Loucy (cell line): ENCODE measurements at regions not wholly inside any gene's neighbourhood (a gene's known extent, or its start where the extent isn't known, plus 50 kb on each side); places are given as distances from the start of the nearest gene placed in this dataset.

Source experiments
- H2AFZ ChIP-seq: fragments of 200-600 bp; sonication (generic); 2 replicates; pipeline ENCODE4 v1.6.0; 2016; ENCODE audit warnings: antibody characterized with exemption, mild to moderate bottlenecking, low read length, moderate library complexity
- H3F3A ChIP-seq: fragments of 200-600 bp; 2 replicates; pipeline ENCODE4 v1.6.0; 2016; ENCODE audit warnings: antibody characterized with exemption, low read depth, mild to moderate bottlenecking
- H3K27me3 ChIP-seq: fragments of 200-600 bp; sonication (generic); 2 replicates; pipeline ENCODE4 v1.6.1; 2014; ENCODE audit warnings: low read length, mild to moderate bottlenecking; ENCODE audit not compliant: insufficient read depth, poor library complexity, severe bottlenecking
- H3K36me3 ChIP-seq: fragments of 200-600 bp; sonication (generic); 2 replicates; pipeline ENCODE4 v1.6.1; 2016; ENCODE audit warnings: low read length; ENCODE audit not compliant: insufficient read depth
- H3K4me1 ChIP-seq: fragments of 200-600 bp; sonication (generic); 2 replicates; pipeline ENCODE4 v1.5.1; 2014; ENCODE audit warnings: low read length, mild to moderate bottlenecking; ENCODE audit not compliant: insufficient read depth, poor library complexity, severe bottlenecking
- H3K4me2 ChIP-seq: fragments of 200-600 bp; sonication (generic); 2 replicates; pipeline ENCODE4 v1.6.0; 2014; ENCODE audit warnings: antibody characterized with exemption, low read length, low read depth, mild to moderate bottlenecking; ENCODE audit not compliant: poor library complexity, severe bottlenecking
- H3K4me3 ChIP-seq: fragments of 200-600 bp; sonication (generic); 2 replicates; pipeline ENCODE4 v1.5.1; 2014; ENCODE audit warnings: low read length, mild to moderate bottlenecking, mixed read lengths; ENCODE audit not compliant: poor library complexity, severe bottlenecking
- H3K79me2 ChIP-seq: fragments of 200-600 bp; sonication (generic); 2 replicates; pipeline ENCODE4 v1.6.1; 2014; ENCODE audit warnings: low read length; ENCODE audit not compliant: insufficient read depth
- H3K9ac ChIP-seq: fragments of 200-600 bp; sonication (generic); 2 replicates; pipeline ENCODE4 v1.6.0; 2014; ENCODE audit warnings: mild to moderate bottlenecking, low read depth, low read length, moderate library complexity; ENCODE audit not compliant: poor library complexity, severe bottlenecking
- H3K9me2 ChIP-seq: fragments of 200-600 bp; sonication (generic); replicated peaks from 2 replicates; pipeline ENCODE4 v1.6.1; 2016; ENCODE audit warnings: low read depth, low read length, mixed read lengths
- H3K9me3 ChIP-seq: fragments of 200-600 bp; sonication (generic); 2 replicates; pipeline ENCODE4 v1.6.1; 2014; ENCODE audit warnings: mild to moderate bottlenecking, antibody characterized with exemption, low read length, low read depth; ENCODE audit not compliant: insufficient read depth
- H4K20me1 ChIP-seq: fragments of 200-600 bp; sonication (generic); 2 replicates; pipeline ENCODE4 v1.6.0; 2014; ENCODE audit warnings: antibody characterized with exemption, low read length, mild to moderate bottlenecking; ENCODE audit not compliant: insufficient read depth, poor library complexity, severe bottlenecking
- EZH2phosphoT487 ChIP-seq: fragments of 200-600 bp; IDR thresholded peaks from 2 replicates; pipeline ENCODE4 v1.6.1; 2018; ENCODE audit warnings: antibody characterized with exemption, mild to moderate bottlenecking, moderate library complexity, borderline replicate concordance
- TF ChIP-seq, protein P1 (sequence below): fragments of 200-600 bp; sonication (generic); conservative IDR thresholded peaks from 2 replicates; pipeline ENCODE4 v1.5.1; 2014; ENCODE audit warnings: mild to moderate bottlenecking, antibody characterized with exemption, low read length

DNA sequence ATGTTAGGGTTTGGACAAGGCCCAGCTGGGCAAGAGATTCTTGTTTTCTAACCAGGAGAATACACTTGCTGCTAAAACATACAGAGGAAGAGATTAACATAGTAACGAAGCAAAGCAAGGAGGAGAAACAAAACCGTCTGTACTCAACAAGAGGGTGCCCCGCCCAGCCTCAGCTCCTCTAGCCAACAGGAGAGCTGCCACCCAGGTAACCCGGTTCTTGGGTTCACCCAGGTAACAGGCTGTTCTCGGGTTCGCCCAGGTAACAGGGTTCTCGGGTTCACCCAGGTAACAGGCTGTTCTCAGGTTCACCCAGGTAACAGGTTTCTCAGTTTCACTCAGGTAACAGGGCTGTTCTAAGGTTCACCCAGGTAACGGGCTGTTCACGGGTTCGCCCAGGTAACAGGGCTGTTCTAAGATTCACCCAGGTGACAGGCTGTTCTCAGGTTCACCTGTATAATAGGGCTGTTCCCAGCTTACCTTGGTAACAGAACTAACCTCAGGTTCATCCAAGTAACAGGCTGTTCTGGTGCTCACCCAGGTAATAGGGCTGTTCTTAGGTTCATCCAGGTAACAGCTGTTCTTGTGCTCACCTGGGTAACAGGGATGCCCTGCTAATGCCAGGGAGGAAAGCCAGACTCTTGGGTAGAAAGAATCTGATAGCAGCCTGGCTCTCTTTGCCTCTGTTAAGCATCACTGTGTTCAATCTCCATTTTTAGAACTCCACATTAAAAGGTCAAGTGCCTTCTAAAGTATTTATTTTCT, 271.6 kb downstream of the SYK start:
- Histone ChIP-seq H3K36me3 (no peaks in the 10 kb centered on the region), H2AFZ (no peak overlapping the region), H3K9ac (no peak overlapping the region), H3K79me2 (no peaks in the 10 kb centered on the region), H3K9me2 (no peaks in the 10 kb centered on the region), H3K9me3 (no peaks in the 10 kb centered on the region; the same call in 1 of the 2 replicates), H3F3A (no peaks in the 10 kb centered on the region), H3K27me3 (no peaks in the 10 kb centered on the region), H4K20me1 (no peaks in the 10 kb centered on the region), H3K4me1 (no peaks in the 10 kb centered on the region), H3K4me2 (no peak overlapping the region), H3K4me3 (no peak overlapping the region)
- TF ChIP-seq, protein P1, sequence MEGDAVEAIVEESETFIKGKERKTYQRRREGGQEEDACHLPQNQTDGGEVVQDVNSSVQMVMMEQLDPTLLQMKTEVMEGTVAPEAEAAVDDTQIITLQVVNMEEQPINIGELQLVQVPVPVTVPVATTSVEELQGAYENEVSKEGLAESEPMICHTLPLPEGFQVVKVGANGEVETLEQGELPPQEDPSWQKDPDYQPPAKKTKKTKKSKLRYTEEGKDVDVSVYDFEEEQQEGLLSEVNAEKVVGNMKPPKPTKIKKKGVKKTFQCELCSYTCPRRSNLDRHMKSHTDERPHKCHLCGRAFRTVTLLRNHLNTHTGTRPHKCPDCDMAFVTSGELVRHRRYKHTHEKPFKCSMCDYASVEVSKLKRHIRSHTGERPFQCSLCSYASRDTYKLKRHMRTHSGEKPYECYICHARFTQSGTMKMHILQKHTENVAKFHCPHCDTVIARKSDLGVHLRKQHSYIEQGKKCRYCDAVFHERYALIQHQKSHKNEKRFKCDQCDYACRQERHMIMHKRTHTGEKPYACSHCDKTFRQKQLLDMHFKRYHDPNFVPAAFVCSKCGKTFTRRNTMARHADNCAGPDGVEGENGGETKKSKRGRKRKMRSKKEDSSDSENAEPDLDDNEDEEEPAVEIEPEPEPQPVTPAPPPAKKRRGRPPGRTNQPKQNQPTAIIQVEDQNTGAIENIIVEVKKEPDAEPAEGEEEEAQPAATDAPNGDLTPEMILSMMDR, result no peak
- TF ChIP-seq EZH2phosphoT487, result no peak

DNA sequence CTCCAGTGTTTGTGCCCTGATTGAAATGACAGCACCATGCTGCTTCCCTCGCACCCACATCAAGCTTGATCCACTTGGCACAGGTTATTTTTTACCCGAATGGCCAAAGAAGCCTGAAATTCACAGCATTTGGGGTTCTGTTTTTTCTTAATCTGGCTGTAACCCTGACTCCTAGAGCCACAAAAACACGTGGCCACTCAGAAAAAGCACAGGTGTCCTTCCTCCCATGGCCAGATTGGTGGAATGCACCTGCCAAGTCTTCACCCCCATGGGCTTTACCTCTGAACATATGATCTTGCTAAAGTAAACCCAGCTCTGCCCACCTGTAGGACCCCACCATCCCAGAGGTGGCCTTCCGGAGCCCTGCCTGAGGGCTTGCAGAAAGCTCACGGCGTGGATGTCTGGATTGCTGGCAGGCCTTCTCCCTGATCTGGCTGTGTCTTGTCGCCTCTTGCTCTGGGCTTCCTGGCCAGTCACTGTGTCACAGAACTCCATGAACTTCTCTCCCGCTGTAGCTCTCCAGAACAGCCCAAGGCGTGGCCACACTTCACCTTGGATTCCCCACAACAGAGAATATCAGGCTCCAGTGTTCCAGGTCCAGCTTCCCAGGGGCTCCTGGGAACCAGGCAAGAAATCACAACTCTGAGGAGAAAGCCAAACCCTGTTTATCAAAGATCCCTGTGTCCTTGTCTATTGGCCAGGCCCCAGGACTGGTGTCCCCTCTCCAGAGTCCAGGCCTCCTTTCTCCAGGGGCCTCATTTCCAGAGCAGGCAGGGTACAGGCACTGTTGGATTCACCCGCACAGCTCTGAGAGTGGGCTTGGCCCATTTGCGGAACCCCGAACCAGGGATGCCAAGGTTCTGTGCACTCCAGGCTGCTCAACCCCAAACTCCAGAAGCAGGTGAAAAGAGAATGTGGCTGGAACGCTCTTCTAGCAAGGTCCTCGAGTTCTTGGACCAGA, 272.5 kb downstream of the SYK start:
- Histone ChIP-seq H3K27me3 (no peaks in the 10 kb centered on the region), H3K36me3 (no peaks in the 10 kb centered on the region), H2AFZ (no peak overlapping the region), H3K9me3 (no peaks in the 10 kb centered on the region; the same call in 1 of the 2 replicates), H3K4me3 (no peak overlapping the region), H3K9me2 (no peaks in the 10 kb centered on the region), H3K79me2 (no peaks in the 10 kb centered on the region), H3K9ac (no peak overlapping the region), H3K4me1 (no peaks in the 10 kb centered on the region), H3K4me2 (no peak overlapping the region), H3F3A (no peaks in the 10 kb centered on the region), H4K20me1 (no peaks in the 10 kb centered on the region)
- TF ChIP-seq, protein P1, result no peak
- TF ChIP-seq EZH2phosphoT487, result no peak

- Histone ChIP-seq H3K4me3 (no peak overlapping the region), H3K79me2 (no peaks in the 10 kb centered on the region), H3F3A (no peaks in the 10 kb centered on the region), H3K9me2 (no peaks in the 10 kb centered on the region), H2AFZ (no peak overlapping the region), H3K9ac (no peak overlapping the region), H3K4me1 (no peaks in the 10 kb centered on the region), H3K27me3 (no peaks in the 10 kb centered on the region), H3K36me3 (no peaks in the 10 kb centered on the region), H3K4me2 (no peak overlapping the region), H4K20me1 (no peaks in the 10 kb centered on the region), H3K9me3 (no peaks in the 10 kb centered on the region)
- no peak for TF ChIP-seq EZH2phosphoT487
- TF ChIP-seq, protein P1, result no peak
Measured at GRCh38 chr9:91074866-91075265, 273.2 kb downstream of the SYK start.
